B cell (primary cell): ENCODE measurements at regions not wholly inside any gene's neighbourhood (a gene's known extent, or its start where the extent isn't known, plus 50 kb on each side); places are given as distances from the start of the nearest gene placed in this dataset.

Source experiments
- ATAC-seq: fragments of 200-7000 bp; cut with Tn5 transposase; one replicate; pipeline ENCODE4 v1.10.0; 2021; ENCODE audit warnings: low read depth, mild to moderate bottlenecking, moderate number of reproducible peaks, moderate library complexity
- CTCF ChIA-PET: fragments of 350-600 bp; sonication (Branson Sonifier 250); formaldehyde crosslinking; loops from one replicate; lab custom pipeline; 2021; ENCODE audit warnings: antibody characterized with exemption, inconsistent platforms; lab: Charles Lee
- POLR2A ChIA-PET: fragments of 350-600 bp; sonication (Branson Sonifier 250); formaldehyde crosslinking; loops from one replicate; lab custom pipeline; 2021; ENCODE audit warnings: antibody characterized with exemption; lab: Charles Lee
- DNase-seq: peaks from one replicate; pipeline ENCODE4 v3.0.0; 2013
- H2AFZ ChIP-seq: 2 replicates; pipeline ENCODE4 v1.6.1; 2012; ENCODE audit warnings: mild to moderate bottlenecking, low read depth, low read length; ENCODE audit not compliant: insufficient read depth, poor library complexity, severe bottlenecking
- H3K27ac ChIP-seq, 2 donors: 1 replicate in 1 of 2; 2 replicates in 1 of 2; pipeline ENCODE4 v1.5.1; 2012 to 2013; ENCODE audit warnings: low read length in 2 of 2, mild to moderate bottlenecking in 2 of 2, moderate library complexity in 1 of 2
- H3K27me3 ChIP-seq, 4 experiments: fragments of 200-600 bp in 1 of 4; sonication (generic) in 1 of 4; replicated peaks in 1 of 4; 1 replicate in 2 of 4; 2 replicates in 2 of 4; pipeline versions ENCODE4 v1.6.1 to v1.7.0; 2013 to 2016; ENCODE audit warnings: low read length in 3 of 4, mild to moderate bottlenecking in 2 of 4, mixed read lengths in 1 of 4, moderate library complexity in 1 of 4; ENCODE audit not compliant: insufficient read depth in 4 of 4, control insufficient read depth in 3 of 4; ENCODE audit errors: control extremely low read depth in 1 of 4
- H3K36me3 ChIP-seq, 2 experiments: replicated peaks in 1 of 2; 1 replicate in 1 of 2; 2 replicates in 1 of 2; pipeline versions ENCODE4 v1.6.1 to v1.7.1; 2013; ENCODE audit warnings: low read length in 1 of 2; ENCODE audit not compliant: insufficient read depth in 2 of 2, control insufficient read depth in 1 of 2; ENCODE audit errors: control extremely low read depth in 1 of 2, extremely low read depth in 1 of 2
- H3K4me1 ChIP-seq, 2 donors: fragments of 200-600 bp in 1 of 2; sonication (generic) in 1 of 2; 1 replicate in 1 of 2; 2 replicates in 1 of 2; pipeline versions ENCODE4 v1.5.1 to v1.6.1; 2013 to 2017; ENCODE audit warnings: low read length in 2 of 2; ENCODE audit not compliant: control insufficient read depth in 2 of 2, insufficient read depth in 2 of 2
- H3K4me2 ChIP-seq: replicated peaks from 2 replicates; pipeline ENCODE3; 2012; ENCODE audit warnings: mild to moderate bottlenecking, low read depth, low read length; ENCODE audit not compliant: poor library complexity, severe bottlenecking
- H3K4me3 ChIP-seq, 5 experiments: fragments of 200-600 bp in 1 of 5; sonication (generic) in 1 of 5; 1 replicate in 3 of 5; 2 replicates in 2 of 5; pipeline versions ENCODE4 v1.5.1 to v1.7.0; 2011 to 2016; ENCODE audit warnings: low read length in 4 of 5, mild to moderate bottlenecking in 4 of 5, low read depth in 2 of 5, control low read depth in 1 of 5, moderate library complexity in 1 of 5; ENCODE audit not compliant: insufficient read depth in 1 of 5; ENCODE audit errors: control extremely low read depth in 1 of 5, extremely low read depth in 1 of 5
- H3K79me2 ChIP-seq: fragments of 200-600 bp; sonication (generic); one replicate; pipeline ENCODE4 v1.6.0; 2016; ENCODE audit warnings: low read length; ENCODE audit not compliant: control insufficient read depth, insufficient read depth
- H3K9ac ChIP-seq: fragments of 200-600 bp; sonication (generic); 2 replicates; pipeline ENCODE4 v1.6.1; 2017; ENCODE audit warnings: mild to moderate bottlenecking, low read length, moderate library complexity
- H3K9me3 ChIP-seq, 3 donors: one replicate each; pipeline versions ENCODE4 v1.6.1 to v1.7.1; 2013; ENCODE audit warnings: low read length in 2 of 3; ENCODE audit not compliant: control insufficient read depth in 2 of 3, insufficient read depth in 1 of 3; ENCODE audit errors: control extremely low read depth in 1 of 3
- H4K20me1 ChIP-seq: 2 replicates; pipeline ENCODE4 v1.6.0; 2012; ENCODE audit warnings: mild to moderate bottlenecking, low read length; ENCODE audit not compliant: insufficient read depth, control insufficient read depth, poor library complexity, severe bottlenecking
- H3K27ac Mint-ChIP-seq: one replicate; pipeline ENCODE4 v1.8.0; 2021; ENCODE audit warnings: mixed read lengths
- H3K27me3 Mint-ChIP-seq: one replicate; pipeline ENCODE4 v1.8.0; 2021; ENCODE audit warnings: mixed read lengths
- H3K4me1 Mint-ChIP-seq: one replicate; pipeline ENCODE4 v1.8.0; 2021; ENCODE audit warnings: mixed read lengths
- H3K4me3 Mint-ChIP-seq: one replicate; pipeline ENCODE4 v1.8.0; 2021; ENCODE audit warnings: mixed read lengths
- H3K9me3 Mint-ChIP-seq: one replicate; pipeline ENCODE4 v1.8.0; 2022; ENCODE audit warnings: mixed read lengths; ENCODE audit not compliant: insufficient read depth
- EZH2 ChIP-seq: IDR thresholded peaks from 2 replicates; pipeline ENCODE4 v1.6.1; 2012; ENCODE audit warnings: borderline replicate concordance, low read depth, mild to moderate bottlenecking, moderate library complexity, low read length; ENCODE audit not compliant: insufficient read depth, poor library complexity, severe bottlenecking
- WGBS: methylation state at CpG from one replicate; pipeline ENCODE4 v1.1.5; 2013; ENCODE audit warnings: missing lambda C conversion rate; ENCODE audit not compliant: insufficient coverage; 5-methylcytosine and 5-hydroxymethylcytosine counted together
- intact Hi-C: fragments of 100-400 bp; cut with micrococcal nuclease; formaldehyde crosslinking; loops from one replicate; pipeline ENCODE4 v1.10.0; 2022
- TF ChIP-seq, protein P1 (sequence below): fragments of 200-600 bp; IDR thresholded peaks from one replicate; pipeline ENCODE4 v1.8.0; 2022; ENCODE audit warnings: antibody characterized with exemption, mild to moderate bottlenecking

DNA sequence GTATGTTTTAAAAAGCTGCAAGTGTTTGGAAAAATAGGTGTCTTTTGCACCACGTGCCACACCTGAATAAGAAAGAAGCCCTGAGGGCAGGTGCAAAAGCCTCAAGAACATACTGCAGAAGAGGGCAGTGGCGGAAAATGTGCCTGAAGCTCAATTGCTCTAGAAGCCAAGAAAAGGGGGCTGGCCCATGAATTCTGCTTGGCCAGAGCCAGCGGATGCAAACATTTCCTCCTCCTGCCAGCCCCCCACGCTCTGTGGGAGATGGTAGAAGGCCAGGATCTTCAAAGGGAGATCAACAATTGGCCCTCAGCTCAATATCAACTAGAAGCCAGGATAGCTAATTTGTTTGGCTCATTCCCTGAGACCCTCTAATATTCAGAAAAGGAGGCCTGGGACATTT, 80.3 kb upstream of the TMEM132D start:
- no peaks in the 10 kb centered on the region for H3K79me2 ChIP-seq
- Mint-ChIP-seq H3K4me1 (no peaks in the 10 kb centered on the region), H3K27me3 (peaks cover 5% of the 10 kb centered on the region), H3K9me3 (peaks cover under 1% of the 10 kb centered on the region), H3K4me3 (no peak overlapping the region), H3K27ac (no peak overlapping the region)
- H3K36me3 ChIP-seq, result no peaks in the 10 kb centered on the region
- WGBS, result 28% methylated on average over 4 of the region's 4 CpGs
- peaks cover 0 to 9% (median 0%) of the 10 kb centered on the region in 3 donors for H3K9me3 ChIP-seq
- intact Hi-C loops, result no loop called here
- ChIA-PET CTCF (no interaction called here), POLR2A (no interaction called here)
- ATAC-seq (no peak), DNase-seq (no peak)
- H3K9ac ChIP-seq, result no peak overlapping the region
- H2AFZ ChIP-seq, result no peak overlapping the region
- no peaks in the 10 kb centered on the region for H4K20me1 ChIP-seq
- no peak overlapping the region for H3K27ac ChIP-seq
- H3K4me3 ChIP-seq, result no peak overlapping the region
- TF ChIP-seq, protein P1, sequence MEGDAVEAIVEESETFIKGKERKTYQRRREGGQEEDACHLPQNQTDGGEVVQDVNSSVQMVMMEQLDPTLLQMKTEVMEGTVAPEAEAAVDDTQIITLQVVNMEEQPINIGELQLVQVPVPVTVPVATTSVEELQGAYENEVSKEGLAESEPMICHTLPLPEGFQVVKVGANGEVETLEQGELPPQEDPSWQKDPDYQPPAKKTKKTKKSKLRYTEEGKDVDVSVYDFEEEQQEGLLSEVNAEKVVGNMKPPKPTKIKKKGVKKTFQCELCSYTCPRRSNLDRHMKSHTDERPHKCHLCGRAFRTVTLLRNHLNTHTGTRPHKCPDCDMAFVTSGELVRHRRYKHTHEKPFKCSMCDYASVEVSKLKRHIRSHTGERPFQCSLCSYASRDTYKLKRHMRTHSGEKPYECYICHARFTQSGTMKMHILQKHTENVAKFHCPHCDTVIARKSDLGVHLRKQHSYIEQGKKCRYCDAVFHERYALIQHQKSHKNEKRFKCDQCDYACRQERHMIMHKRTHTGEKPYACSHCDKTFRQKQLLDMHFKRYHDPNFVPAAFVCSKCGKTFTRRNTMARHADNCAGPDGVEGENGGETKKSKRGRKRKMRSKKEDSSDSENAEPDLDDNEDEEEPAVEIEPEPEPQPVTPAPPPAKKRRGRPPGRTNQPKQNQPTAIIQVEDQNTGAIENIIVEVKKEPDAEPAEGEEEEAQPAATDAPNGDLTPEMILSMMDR, result no peak
- no peak for TF ChIP-seq EZH2
- H3K4me1 ChIP-seq, result no peaks in the 10 kb centered on the region
- no peak overlapping the region for H3K4me2 ChIP-seq
- H3K27me3 ChIP-seq, result no peaks in the 10 kb centered on the region

DNA sequence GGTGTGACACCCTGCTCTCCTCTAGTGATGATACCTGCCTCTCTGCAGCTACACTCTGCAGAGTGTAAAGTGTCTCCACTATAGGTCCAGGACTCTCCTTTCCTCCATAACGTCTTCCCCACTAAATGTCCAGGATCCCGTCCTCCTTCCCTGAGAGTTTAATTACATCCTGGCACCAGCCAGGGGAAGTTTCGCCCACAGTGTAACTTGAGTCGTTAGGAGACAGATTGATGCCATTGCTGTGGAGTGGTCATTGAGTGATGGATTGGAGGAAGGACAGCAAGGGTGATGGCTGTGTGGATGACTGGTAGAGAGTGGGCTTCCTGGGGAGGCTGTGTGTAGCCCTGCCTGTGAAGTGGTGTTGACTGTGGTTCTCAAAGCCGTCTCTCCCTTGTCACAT, 84.0 kb upstream of the TMEM132D start:
- no peak overlapping the region for H3K27ac Mint-ChIP-seq
- H4K20me1 ChIP-seq, result no peaks in the 10 kb centered on the region
- peaks cover 0 to 5% (median 0%) of the 10 kb centered on the region in 3 donors for H3K9me3 ChIP-seq
- no peak overlapping the region for H3K27ac ChIP-seq
- no peak overlapping the region for H3K4me3 Mint-ChIP-seq
- no peak for TF ChIP-seq EZH2
- ChIA-PET POLR2A (no interaction called here), CTCF (no interaction called here)
- no peak overlapping the region for H3K4me2 ChIP-seq
- H3K36me3 ChIP-seq, result no peaks in the 10 kb centered on the region
- no peak overlapping the region for H3K4me3 ChIP-seq
- intact Hi-C loops, result no loop called here
- no peaks in the 10 kb centered on the region for H3K79me2 ChIP-seq
- no peak overlapping the region for H2AFZ ChIP-seq
- 40% methylated on average over 1 of the region's 5 CpGs for WGBS
- H3K27me3 ChIP-seq, result no peaks in the 10 kb centered on the region
- no peaks in the 10 kb centered on the region for H3K4me1 Mint-ChIP-seq
- no peaks in the 10 kb centered on the region for H3K27me3 Mint-ChIP-seq
- DNase-seq, result no peak
- peaks cover 6% of the 10 kb centered on the region for H3K9me3 Mint-ChIP-seq
- no peak overlapping the region for H3K9ac ChIP-seq
- ATAC-seq, result no peak
- H3K4me1 ChIP-seq, result no peaks in the 10 kb centered on the region
